Memory B cell (primary cell): ENCODE measurements at regions not wholly inside any gene's neighbourhood (a gene's known extent, or its start where the extent isn't known, plus 50 kb on each side); places are given as distances from the start of the nearest gene placed in this dataset.

Experiments used
- ATAC-seq: fragments of 150-1000 bp; cut with Tn5 transposase; 2 replicates; pipeline ENCODE4 v1.10.0; 2021; ENCODE audit warnings: low read depth, mild to moderate bottlenecking, moderate library complexity
- DNase-seq, 2 donors: peaks; one replicate each; pipeline ENCODE4 v3.0.0; 2022; ENCODE audit warnings: low spot score in 2 of 2
- H3K27ac Mint-ChIP-seq: one replicate; pipeline ENCODE4 v1.8.0; 2022; ENCODE audit warnings: mild to moderate bottlenecking, moderate library complexity, mixed read lengths
- H3K27me3 Mint-ChIP-seq: one replicate; pipeline ENCODE4 v1.8.0; 2022; ENCODE audit warnings: mixed read lengths
- H3K36me3 Mint-ChIP-seq: one replicate; pipeline ENCODE4 v1.8.0; 2022; ENCODE audit warnings: mild to moderate bottlenecking, mixed read lengths
- H3K4me1 Mint-ChIP-seq: one replicate; pipeline ENCODE4 v1.8.0; 2022; ENCODE audit warnings: mixed read lengths
- H3K4me3 Mint-ChIP-seq: one replicate; pipeline ENCODE4 v1.8.0; 2022; ENCODE audit warnings: mild to moderate bottlenecking, moderate library complexity, mixed read lengths
- H3K9me3 Mint-ChIP-seq: one replicate; pipeline ENCODE4 v1.8.0; 2022; ENCODE audit warnings: mixed read lengths

DNA sequence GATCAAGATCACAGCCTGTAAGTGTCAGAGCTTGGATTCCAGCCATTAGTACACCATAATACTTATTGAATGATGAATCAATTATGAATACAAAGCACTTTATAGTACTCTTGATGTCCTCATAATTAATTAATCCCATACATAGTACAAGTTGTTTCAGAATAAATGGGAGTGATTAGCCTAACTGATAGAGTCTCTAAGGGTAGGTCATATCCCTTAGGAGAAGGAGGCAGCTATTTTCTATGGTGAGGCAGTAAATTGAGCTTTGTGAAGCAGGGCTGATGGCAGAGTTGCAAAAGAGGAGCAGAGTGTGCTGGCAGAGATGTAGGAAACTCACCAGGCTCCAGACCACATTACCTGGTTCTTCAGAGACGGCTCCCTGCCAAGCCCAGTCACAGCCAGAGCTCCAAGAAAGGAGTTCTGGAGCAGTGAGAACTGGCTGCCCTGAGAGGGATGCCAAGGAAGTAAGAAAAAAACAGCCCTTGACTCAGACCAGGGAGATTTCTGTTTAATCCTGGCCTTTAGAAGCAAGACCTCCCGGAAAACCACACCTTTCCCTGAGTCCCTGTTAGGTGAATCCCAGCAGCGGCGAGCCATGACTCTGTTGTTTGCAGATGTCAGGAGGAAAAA lies 112.9 kb downstream of the SH3TC2 start:
- Mint-ChIP-seq H3K9me3 (no peaks in the 10 kb centered on the region), H3K4me1 (no peaks in the 10 kb centered on the region), H3K4me3 (no peak overlapping the region), H3K27me3 (peaks cover 1% of the 10 kb centered on the region), H3K36me3 (no peaks in the 10 kb centered on the region), H3K27ac (no peak overlapping the region)
- no peak for ATAC-seq
- DNase-seq = no peak

DNA sequence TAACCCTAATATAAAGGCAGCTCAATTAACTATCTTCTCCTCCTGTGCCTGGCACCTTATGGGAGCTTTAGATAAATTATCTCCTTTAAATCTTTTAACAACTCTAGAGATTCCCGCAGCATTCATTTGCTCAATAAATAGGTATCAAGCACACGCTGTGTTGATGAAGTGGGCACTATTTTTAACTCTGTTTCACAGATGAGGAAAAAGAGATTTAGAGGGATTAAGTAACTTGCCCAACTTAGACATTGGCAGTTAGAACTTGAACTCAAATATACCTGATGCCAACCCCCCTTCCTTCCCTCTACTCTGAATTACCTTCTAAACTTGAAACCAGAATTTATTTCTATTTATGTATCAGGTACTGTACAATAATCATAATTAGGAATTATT lies 112.4 kb downstream of the SH3TC2 start:
- peaks cover 1% of the 10 kb centered on the region for H3K27me3 Mint-ChIP-seq
- no peak overlapping the region for H3K27ac Mint-ChIP-seq
- no peak overlapping the region for H3K4me3 Mint-ChIP-seq
- no peaks in the 10 kb centered on the region for H3K36me3 Mint-ChIP-seq
- no peaks in the 10 kb centered on the region for H3K9me3 Mint-ChIP-seq
- no peaks in the 10 kb centered on the region for H3K4me1 Mint-ChIP-seq
- no peak for DNase-seq
- no peak for ATAC-seq

DNA sequence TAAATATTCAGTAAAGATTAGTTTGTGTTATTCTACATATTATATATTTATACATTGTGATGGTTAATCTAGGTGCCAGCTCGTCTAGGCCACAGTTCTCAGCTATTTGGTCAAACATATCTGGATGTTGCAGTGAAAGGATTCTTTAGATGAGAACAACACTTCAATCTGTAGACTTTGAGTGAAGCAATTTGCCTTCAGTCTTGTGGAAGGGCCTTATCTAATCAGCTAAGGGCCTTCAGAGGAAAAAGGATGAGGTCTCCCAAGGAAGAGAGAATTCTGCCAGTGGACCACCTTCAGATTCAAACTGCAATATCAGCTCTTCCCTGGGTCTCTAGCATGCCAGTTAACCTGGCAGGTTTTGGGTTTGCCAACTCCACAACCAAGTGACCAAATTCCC lies 112.0 kb downstream of the SH3TC2 start:
- no peak for DNase-seq
- H3K36me3 Mint-ChIP-seq = no peaks in the 10 kb centered on the region
- no peak overlapping the region for H3K27ac Mint-ChIP-seq
- ATAC-seq = no peak
- no peaks in the 10 kb centered on the region for H3K9me3 Mint-ChIP-seq
- no peak overlapping the region for H3K4me3 Mint-ChIP-seq
- no peaks in the 10 kb centered on the region for H3K4me1 Mint-ChIP-seq
- H3K27me3 Mint-ChIP-seq = peaks cover 1% of the 10 kb centered on the region

DNA sequence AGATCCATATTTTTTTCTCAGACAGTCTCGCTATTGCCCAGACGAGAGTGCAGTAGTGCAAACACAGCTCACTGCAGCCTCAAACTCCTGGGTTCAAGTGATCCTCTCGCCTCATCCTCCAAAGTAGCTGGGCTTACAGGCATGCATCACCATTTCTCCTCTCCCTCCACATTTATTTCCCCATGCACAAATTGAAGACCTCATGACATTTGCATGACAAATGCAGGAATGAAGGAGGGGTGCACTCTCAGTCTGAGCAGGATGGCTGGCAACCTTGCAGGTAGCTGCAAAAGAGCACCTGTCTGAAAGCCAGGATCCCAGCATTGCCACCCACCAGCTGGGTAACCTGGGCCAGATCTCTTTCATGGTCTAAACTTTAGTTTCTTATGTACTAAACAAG lies 111.2 kb downstream of the SH3TC2 start:
- H3K27me3 Mint-ChIP-seq = peaks cover 1% of the 10 kb centered on the region
- H3K4me3 Mint-ChIP-seq = no peak overlapping the region
- no peak overlapping the region for H3K27ac Mint-ChIP-seq
- no peaks in the 10 kb centered on the region for H3K9me3 Mint-ChIP-seq
- H3K36me3 Mint-ChIP-seq = no peaks in the 10 kb centered on the region
- DNase-seq (no peak), ATAC-seq (no peak)
- peaks cover 2% of the 10 kb centered on the region for H3K4me1 Mint-ChIP-seq

DNA sequence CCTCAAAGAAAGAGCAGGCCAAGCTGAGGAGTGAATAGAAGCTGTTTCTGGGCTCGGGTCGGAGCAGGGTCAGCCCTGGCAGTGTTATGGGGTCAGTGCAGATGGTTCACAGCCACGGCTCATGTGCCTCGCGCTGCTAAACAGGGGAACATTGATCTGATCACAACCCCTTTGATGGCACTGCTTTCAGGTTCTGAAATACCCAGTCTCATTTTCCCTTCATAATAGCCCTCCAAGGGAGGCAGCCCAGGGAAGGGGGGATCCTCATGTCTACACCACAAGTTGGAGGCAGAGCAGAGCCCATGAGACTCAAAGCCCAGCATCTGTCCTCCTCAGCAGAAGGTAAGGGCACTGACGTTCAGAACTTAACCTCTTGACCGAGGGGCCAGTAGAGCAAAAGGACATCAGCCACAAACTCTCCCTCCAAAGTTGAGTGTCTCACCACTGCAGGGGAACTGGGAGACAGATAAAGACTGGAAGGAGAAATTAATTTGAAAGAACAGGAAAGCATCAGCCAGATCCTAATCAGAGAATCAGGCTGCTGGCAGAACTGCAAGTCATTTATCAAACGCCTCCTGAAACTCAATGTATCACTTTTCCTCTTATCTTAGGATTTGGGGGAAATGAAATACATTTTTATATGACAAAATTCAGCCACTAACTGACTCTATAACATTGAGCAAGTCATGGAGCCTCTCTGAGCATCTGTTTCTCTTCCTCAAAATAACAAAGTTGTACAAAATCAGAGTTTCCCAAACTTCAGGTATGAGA lies 110.6 kb downstream of the SH3TC2 start:
- Mint-ChIP-seq H3K27ac (no peak overlapping the region), H3K4me1 (peaks cover 2% of the 10 kb centered on the region), H3K36me3 (no peaks in the 10 kb centered on the region), H3K9me3 (no peaks in the 10 kb centered on the region), H3K4me3 (no peak overlapping the region), H3K27me3 (peaks cover 1% of the 10 kb centered on the region)
- DNase-seq = no peak
- ATAC-seq = no peak

DNA sequence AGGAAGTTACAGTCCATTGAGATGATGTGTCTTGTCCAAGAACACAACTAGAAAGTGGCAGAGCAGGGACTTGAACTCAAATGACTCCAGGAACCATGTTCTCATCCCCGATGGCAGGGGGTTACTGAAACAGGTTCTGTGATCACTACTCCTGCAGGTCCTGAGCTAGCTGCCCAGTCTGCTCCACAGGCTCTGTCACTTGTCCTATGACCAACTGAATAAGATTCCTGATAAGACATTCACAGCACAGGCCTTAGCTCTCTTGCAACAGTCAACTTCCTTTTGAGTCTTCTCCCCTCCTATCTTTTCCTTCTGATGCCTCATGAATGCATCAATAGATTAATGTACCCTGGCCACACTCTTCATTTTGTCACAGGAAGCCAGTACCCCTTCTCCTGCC lies 109.2 kb downstream of the SH3TC2 start:
- DNase-seq = no peak
- H3K4me3 Mint-ChIP-seq = no peak overlapping the region
- ATAC-seq = no peak
- no peaks in the 10 kb centered on the region for H3K9me3 Mint-ChIP-seq
- no peak overlapping the region for H3K27ac Mint-ChIP-seq
- H3K27me3 Mint-ChIP-seq = peaks cover 1% of the 10 kb centered on the region
- peaks cover 4% of the 10 kb centered on the region for H3K4me1 Mint-ChIP-seq
- no peaks in the 10 kb centered on the region for H3K36me3 Mint-ChIP-seq
